ENCODE measurements at regions not wholly inside any gene's neighbourhood (a gene's known extent, or its start where the extent isn't known, plus 50 kb on each side); places are given as distances from the start of the nearest gene placed in this dataset.

GRCh38 chr5:61916621-61917620 is 389.1 kb upstream of the KIF2A start:
- DNase-seq (ENCODE audit: low read depth) = no peak
- TF ChIP-seq CTCF (IDR thresholded peaks at IDR 0.05; ENCODE audit: control insufficient read depth, extremely low read depth, insufficient read depth) = no peak
- no peak overlapping the region for H3K4me3 ChIP-seq (ENCODE audit: low read depth, low read length)

- no peak for DNase-seq (ENCODE audit: low read depth)
- no peak for TF ChIP-seq CTCF (IDR thresholded peaks at IDR 0.05; ENCODE audit: control insufficient read depth, extremely low read depth, insufficient read depth)
These were observed 387.4 kb upstream of the KIF2A start for GRCh38 chr5:61918611-61919010.

GRCh38 chr5:61919920-61920319 is 386.1 kb upstream of the KIF2A start:
- no peak overlapping the region for H3K4me3 ChIP-seq (ENCODE audit: low read depth, low read length)
- DNase-seq (ENCODE audit: low read depth) = peak; percentile 80
- TF ChIP-seq CTCF (IDR thresholded peaks at IDR 0.05; ENCODE audit: control insufficient read depth, extremely low read depth, insufficient read depth) = no peak

More at GRCh38 chr5:61918611-61919010, 387.4 kb upstream of the KIF2A start:
- H3K4me3 ChIP-seq (ENCODE audit: low read depth, low read length) = no peak overlapping the region

GRCh38 chr5:61924251-61924650 is 381.8 kb upstream of the KIF2A start:
- no peak for DNase-seq (ENCODE audit: low read depth)
- TF ChIP-seq CTCF (IDR thresholded peaks at IDR 0.05; ENCODE audit: control insufficient read depth, extremely low read depth, insufficient read depth) = no peak
- H3K4me3 ChIP-seq (ENCODE audit: low read depth, low read length) = no peak overlapping the region

GRCh38 chr5:61926911-61927310 is 379.1 kb upstream of the KIF2A start:
- no peak for TF ChIP-seq CTCF (IDR thresholded peaks at IDR 0.05; ENCODE audit: control insufficient read depth, extremely low read depth, insufficient read depth)
- no peak for DNase-seq (ENCODE audit: low read depth)
- no peak overlapping the region for H3K4me3 ChIP-seq (ENCODE audit: low read depth, low read length)

- DNase-seq (ENCODE audit: low read depth) = no peak
- no peak for TF ChIP-seq CTCF (IDR thresholded peaks at IDR 0.05; ENCODE audit: control insufficient read depth, extremely low read depth, insufficient read depth)
- no peak overlapping the region for H3K4me3 ChIP-seq (ENCODE audit: low read depth, low read length)
These were observed 374.8 kb upstream of the KIF2A start for GRCh38 chr5:61931236-61931635.

Data from LNCaP clone FGC (cell line).